Posterior vena cava (tissue), 2 donors: ENCODE measurements at regions not wholly inside any gene's neighbourhood (a gene's known extent, or its start where the extent isn't known, plus 50 kb on each side); places are given as distances from the start of the nearest gene placed in this dataset.

Source experiments
- DNase-seq: peaks from one replicate; pipeline ENCODE4 v3.0.0-alpha.2; 2020; ENCODE audit warnings: low spot score
- intact Hi-C, 2 donors: fragments of 100-400 bp; cut with DNase I; formaldehyde crosslinking; loops; one replicate each; pipeline versions ENCODE4 v1.14.1 to v1.14.2; 2022 to 2023
- donor health status: DM: yes; HTN: yes; CAD: no.
- donor health status: DM: yes; HTN: yes; CAD: no.

- intact Hi-C loops = no loop called here
These were observed 94.3 kb upstream of the IRF2BP2 start for GRCh38 chr1:234704106-234704887.

GRCh38 chr1:234702342-234703000, 92.5 kb upstream of the IRF2BP2 start:
- intact Hi-C loops = no loop called here
- no peak for DNase-seq

More at GRCh38 chr1:234704106-234704887, 94.3 kb upstream of the IRF2BP2 start:
- no peak for DNase-seq

GRCh38 chr1:234701737-234702341, 91.9 kb upstream of the IRF2BP2 start:
- no peak for DNase-seq
- intact Hi-C loops = no loop called here

GRCh38 chr1:234699795-234700665, 90.1 kb upstream of the IRF2BP2 start:
- intact Hi-C loops = no loop called here
- no peak for DNase-seq

GRCh38 chr1:234698686-234699085, 88.7 kb upstream of the IRF2BP2 start:
- intact Hi-C loops = no loop called here

GRCh38 chr1:234697741-234698140, 87.8 kb upstream of the IRF2BP2 start:
- intact Hi-C loops = no loop called here
- no peak for DNase-seq

More at GRCh38 chr1:234698686-234699085, 88.7 kb upstream of the IRF2BP2 start:
- DNase-seq = no peak

GRCh38 chr1:234697015-234697414, 87.0 kb upstream of the IRF2BP2 start:
- intact Hi-C loops = no loop called here
- no peak for DNase-seq

GRCh38 chr1:234696148-234696576, 86.2 kb upstream of the IRF2BP2 start:
- no peak for DNase-seq
- intact Hi-C loops = no loop called here

- DNase-seq = no peak
- intact Hi-C loops = no loop called here
These were observed 84.7 kb upstream of the IRF2BP2 start for GRCh38 chr1:234694661-234695060.

- intact Hi-C loops = no loop called here
- DNase-seq = no peak
These were observed 83.1 kb upstream of the IRF2BP2 start for GRCh38 chr1:234692966-234693580.

- no peak for DNase-seq
- intact Hi-C loops = no loop called here
These were observed 81.6 kb upstream of the IRF2BP2 start for GRCh38 chr1:234691567-234691966.

GRCh38 chr1:234690872-234691271, 80.9 kb upstream of the IRF2BP2 start:
- DNase-seq = no peak
- intact Hi-C loops = no loop called here

- intact Hi-C loops = no loop called here
- no peak for DNase-seq
These were observed 79.3 kb upstream of the IRF2BP2 start for GRCh38 chr1:234689236-234689635.

- DNase-seq = no peak
- intact Hi-C loops = no loop called here
These were observed 77.0 kb upstream of the IRF2BP2 start for GRCh38 chr1:234687011-234687410.

- intact Hi-C loops = no loop called here
- no peak for DNase-seq
These were observed 76.1 kb upstream of the IRF2BP2 start for GRCh38 chr1:234686035-234686434.

GRCh38 chr1:234684856-234685255, 74.9 kb upstream of the IRF2BP2 start:
- intact Hi-C loops = no loop called here
- DNase-seq = no peak

- peak; percentile 83 for DNase-seq
- intact Hi-C loops = no loop called here
These were observed 74.1 kb upstream of the IRF2BP2 start for GRCh38 chr1:234683861-234684632.

- DNase-seq = no peak
- intact Hi-C loops = no loop called here
These were observed 73.3 kb upstream of the IRF2BP2 start for GRCh38 chr1:234683127-234683860.
